ENCODE measurements at regions not wholly inside any gene's neighbourhood (a gene's known extent, or its start where the extent isn't known, plus 50 kb on each side); places are given as distances from the start of the nearest gene placed in this dataset.
A peak's percentile ranks its signal among the peaks of the same experiment; 100 is the strongest.

DNA sequence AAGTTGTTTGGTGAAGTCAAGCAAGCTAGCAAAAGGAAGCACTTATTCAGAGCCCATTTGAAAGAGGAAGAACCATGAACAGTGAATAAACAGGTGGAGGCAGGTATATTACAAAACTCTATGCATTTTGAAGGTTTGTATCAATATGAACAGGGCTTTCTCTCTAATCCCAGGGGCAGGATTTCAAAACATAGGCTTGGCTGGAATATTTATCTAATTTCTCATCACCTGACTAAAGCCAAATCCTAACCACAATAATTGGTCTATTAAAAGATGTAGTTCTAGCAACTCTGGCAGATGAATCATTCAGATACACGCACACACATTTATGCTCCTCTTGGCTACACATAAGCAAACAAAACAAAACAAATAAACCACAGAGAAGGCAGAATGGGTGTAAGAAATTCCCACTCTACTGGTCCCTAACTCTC is 554.4 kb downstream of the INHBA start:
- Histone ChIP-seq H4K20me1 (ENCODE audit: insufficient read depth, low read length) (no peaks in the 10 kb centered on the region), H3K79me2 (ENCODE audit: insufficient read depth, low read length) (no peaks in the 10 kb centered on the region), H3K36me3 (ENCODE audit: insufficient read depth, low read length) (no peaks in the 10 kb centered on the region), H3K4me2 (ENCODE audit: insufficient read depth, low read length) (peak overlapping the region; percentile 60), H3K4me1 (ENCODE audit: insufficient read depth, low read length) (peaks cover 20% of the 10 kb centered on the region), H2AFZ (ENCODE audit: low read length) (no peak overlapping the region), H3K9me3 (ENCODE audit: low read depth, low read length) (no peaks in the 10 kb centered on the region), H3K27ac (ENCODE audit: low read depth, low read length) (peak overlapping the region; percentile 94), H3K4me3 (ENCODE audit: insufficient read depth, low read length) (no peak overlapping the region), H3K27me3 (ENCODE audit: insufficient read depth, low read length) (no peaks in the 10 kb centered on the region)
- DNase-seq (ENCODE audit: insufficient read length, low spot score, missing footprints) = peak; percentile 77
- TF ChIP-seq, protein P1, sequence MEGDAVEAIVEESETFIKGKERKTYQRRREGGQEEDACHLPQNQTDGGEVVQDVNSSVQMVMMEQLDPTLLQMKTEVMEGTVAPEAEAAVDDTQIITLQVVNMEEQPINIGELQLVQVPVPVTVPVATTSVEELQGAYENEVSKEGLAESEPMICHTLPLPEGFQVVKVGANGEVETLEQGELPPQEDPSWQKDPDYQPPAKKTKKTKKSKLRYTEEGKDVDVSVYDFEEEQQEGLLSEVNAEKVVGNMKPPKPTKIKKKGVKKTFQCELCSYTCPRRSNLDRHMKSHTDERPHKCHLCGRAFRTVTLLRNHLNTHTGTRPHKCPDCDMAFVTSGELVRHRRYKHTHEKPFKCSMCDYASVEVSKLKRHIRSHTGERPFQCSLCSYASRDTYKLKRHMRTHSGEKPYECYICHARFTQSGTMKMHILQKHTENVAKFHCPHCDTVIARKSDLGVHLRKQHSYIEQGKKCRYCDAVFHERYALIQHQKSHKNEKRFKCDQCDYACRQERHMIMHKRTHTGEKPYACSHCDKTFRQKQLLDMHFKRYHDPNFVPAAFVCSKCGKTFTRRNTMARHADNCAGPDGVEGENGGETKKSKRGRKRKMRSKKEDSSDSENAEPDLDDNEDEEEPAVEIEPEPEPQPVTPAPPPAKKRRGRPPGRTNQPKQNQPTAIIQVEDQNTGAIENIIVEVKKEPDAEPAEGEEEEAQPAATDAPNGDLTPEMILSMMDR (IDR thresholded peaks at IDR 0.05; ENCODE audit: extremely low read depth, low read depth, low read length) = no peak

DNA sequence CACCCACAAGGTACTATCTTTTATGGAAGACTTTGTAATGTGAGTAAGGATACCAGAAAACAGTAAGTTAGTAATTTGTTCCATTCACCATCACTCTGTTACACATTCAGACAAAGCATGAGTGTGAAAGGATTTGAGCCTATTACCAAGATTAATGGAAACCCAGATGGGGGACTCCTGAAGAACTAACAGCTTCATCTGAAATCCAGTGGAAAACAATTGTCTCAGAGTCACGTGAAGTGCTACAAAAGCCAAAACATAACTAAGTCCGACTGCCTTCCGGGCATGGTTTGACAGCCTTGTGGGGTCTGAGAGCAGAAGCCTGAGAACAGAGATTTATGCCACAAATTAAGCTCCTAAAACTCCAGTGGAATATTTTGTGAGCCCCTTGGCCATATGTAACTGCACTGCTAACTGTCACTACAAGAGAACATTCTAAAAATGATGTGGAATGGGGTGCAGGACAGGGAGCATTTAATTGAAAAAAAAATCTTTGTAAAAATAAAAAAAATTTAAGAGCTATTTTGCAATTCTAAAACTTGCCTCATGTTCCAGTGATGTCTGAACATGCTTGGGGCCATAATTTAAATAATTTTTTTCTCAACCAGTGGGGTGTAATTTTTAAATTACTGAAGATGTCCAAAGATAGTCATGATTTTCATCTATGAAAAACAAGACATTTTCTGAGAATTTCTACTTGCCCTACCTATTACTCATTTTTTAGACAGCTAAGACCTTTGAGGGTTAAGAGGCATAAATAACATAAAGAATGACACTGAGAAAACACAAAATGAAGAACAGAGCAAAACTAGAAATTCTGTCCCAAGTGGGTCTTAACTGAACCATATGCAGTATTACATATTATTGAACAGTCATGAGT is 555.0 kb downstream of the INHBA start:
- Histone ChIP-seq H3K4me3 (ENCODE audit: insufficient read depth, low read length) (no peak overlapping the region), H4K20me1 (ENCODE audit: insufficient read depth, low read length) (no peaks in the 10 kb centered on the region), H3K9me3 (ENCODE audit: low read depth, low read length) (no peaks in the 10 kb centered on the region), H3K27ac (ENCODE audit: low read depth, low read length) (peak overlapping the region; percentile 94), H3K79me2 (ENCODE audit: insufficient read depth, low read length) (no peaks in the 10 kb centered on the region), H3K36me3 (ENCODE audit: insufficient read depth, low read length) (no peaks in the 10 kb centered on the region), H3K27me3 (ENCODE audit: insufficient read depth, low read length) (no peaks in the 10 kb centered on the region), H2AFZ (ENCODE audit: low read length) (peak overlapping the region; percentile 45), H3K4me1 (ENCODE audit: insufficient read depth, low read length) (peaks cover 20% of the 10 kb centered on the region), H3K4me2 (ENCODE audit: insufficient read depth, low read length) (peak overlapping the region; percentile 60)
- TF ChIP-seq, protein P1 (IDR thresholded peaks at IDR 0.05; ENCODE audit: extremely low read depth, low read depth, low read length) = no peak
- no peak for DNase-seq (ENCODE audit: insufficient read length, low spot score, missing footprints)

DNA sequence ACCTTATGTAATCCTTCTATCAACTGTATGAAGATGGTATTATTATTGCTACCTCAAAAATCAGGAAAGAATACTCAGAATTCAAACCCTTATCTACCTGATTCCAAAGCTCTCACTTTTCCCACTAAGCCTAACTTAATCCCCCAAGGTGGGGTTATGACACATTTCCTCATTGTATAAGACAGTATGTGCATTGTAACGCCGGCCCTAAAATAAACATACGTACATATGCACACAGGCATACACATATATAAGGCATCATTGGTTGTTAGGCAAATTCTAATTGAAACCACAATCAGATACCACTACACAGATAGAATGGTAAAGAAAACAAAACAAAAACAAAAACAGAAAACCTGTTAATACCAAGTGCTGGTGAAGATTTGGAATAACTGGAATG is 556.5 kb downstream of the INHBA start:
- no peak overlapping the region for H3K27ac ChIP-seq (ENCODE audit: low read depth, low read length)
- no peaks in the 10 kb centered on the region for H3K79me2 ChIP-seq (ENCODE audit: insufficient read depth, low read length)
- H2AFZ ChIP-seq (ENCODE audit: low read length) = no peak overlapping the region
- H4K20me1 ChIP-seq (ENCODE audit: insufficient read depth, low read length) = no peaks in the 10 kb centered on the region
- no peaks in the 10 kb centered on the region for H3K27me3 ChIP-seq (ENCODE audit: insufficient read depth, low read length)
- H3K4me2 ChIP-seq (ENCODE audit: insufficient read depth, low read length) = no peak overlapping the region
- no peak overlapping the region for H3K4me3 ChIP-seq (ENCODE audit: insufficient read depth, low read length)
- H3K36me3 ChIP-seq (ENCODE audit: insufficient read depth, low read length) = no peaks in the 10 kb centered on the region
- TF ChIP-seq, protein P1 (IDR thresholded peaks at IDR 0.05; ENCODE audit: extremely low read depth, low read depth, low read length) = no peak
- H3K9me3 ChIP-seq (ENCODE audit: low read depth, low read length) = no peaks in the 10 kb centered on the region
- no peak for DNase-seq (ENCODE audit: insufficient read length, low spot score, missing footprints)
- peaks cover 20% of the 10 kb centered on the region for H3K4me1 ChIP-seq (ENCODE audit: insufficient read depth, low read length)

DNA sequence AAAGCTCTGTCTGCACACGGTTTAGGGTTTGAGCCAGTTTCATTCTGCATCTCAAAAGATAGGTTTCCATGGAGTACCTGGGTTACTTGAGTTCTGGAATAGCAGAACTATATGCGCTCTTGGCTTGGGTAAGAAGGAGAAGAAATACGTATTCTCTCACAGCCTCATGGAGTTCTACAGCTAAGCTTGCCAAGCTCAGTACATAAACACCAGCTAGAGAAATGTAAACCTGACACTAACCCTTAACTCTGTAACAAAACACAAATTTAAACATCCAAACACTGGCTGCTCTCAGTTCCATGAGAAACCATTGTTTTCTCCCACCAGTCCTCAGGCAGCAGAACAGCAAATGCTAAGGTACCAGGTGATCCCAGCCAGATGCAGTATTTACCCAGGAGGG is 557.2 kb downstream of the INHBA start:
- no peaks in the 10 kb centered on the region for H3K9me3 ChIP-seq (ENCODE audit: low read depth, low read length)

More for the DNA sequence above, 557.2 kb downstream of the INHBA start:
- no peak overlapping the region for H3K4me2 ChIP-seq (ENCODE audit: insufficient read depth, low read length)
- peaks cover 20% of the 10 kb centered on the region for H3K4me1 ChIP-seq (ENCODE audit: insufficient read depth, low read length)
- no peaks in the 10 kb centered on the region for H4K20me1 ChIP-seq (ENCODE audit: insufficient read depth, low read length)
- no peaks in the 10 kb centered on the region for H3K27me3 ChIP-seq (ENCODE audit: insufficient read depth, low read length)
- no peaks in the 10 kb centered on the region for H3K36me3 ChIP-seq (ENCODE audit: insufficient read depth, low read length)
- H3K4me3 ChIP-seq (ENCODE audit: insufficient read depth, low read length) = no peak overlapping the region
- no peak overlapping the region for H2AFZ ChIP-seq (ENCODE audit: low read length)
- H3K27ac ChIP-seq (ENCODE audit: low read depth, low read length) = no peak overlapping the region
- no peak for DNase-seq (ENCODE audit: insufficient read length, low spot score, missing footprints)
- TF ChIP-seq, protein P1 (IDR thresholded peaks at IDR 0.05; ENCODE audit: extremely low read depth, low read depth, low read length) = no peak
- no peaks in the 10 kb centered on the region for H3K79me2 ChIP-seq (ENCODE audit: insufficient read depth, low read length)

Measured in osteoblast (primary cell).